ENCODE measurements at regions not wholly inside any gene's neighbourhood (a gene's known extent, or its start where the extent isn't known, plus 50 kb on each side); places are given as distances from the start of the nearest gene placed in this dataset.

DNA sequence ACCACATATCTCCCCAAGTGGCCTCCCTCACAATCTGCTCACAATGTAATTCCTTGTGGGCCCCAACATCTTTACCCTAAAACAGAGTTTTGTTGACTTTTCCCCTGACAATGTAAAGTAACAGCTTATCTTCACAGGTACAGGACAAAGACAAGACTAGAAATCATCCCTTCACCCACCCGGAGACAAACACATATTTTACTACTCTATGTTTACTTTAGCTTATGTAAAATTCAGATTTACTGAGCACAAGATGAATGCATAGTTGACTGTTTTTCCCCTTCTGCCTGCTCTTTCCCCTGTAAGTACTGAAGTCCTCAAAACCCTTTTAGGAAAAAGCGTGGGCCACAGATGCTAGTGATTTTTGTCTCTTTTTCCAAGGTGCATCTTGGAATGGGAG, 61.0 kb downstream of the RPP21 start:
- TF ChIP-seq, protein P1, sequence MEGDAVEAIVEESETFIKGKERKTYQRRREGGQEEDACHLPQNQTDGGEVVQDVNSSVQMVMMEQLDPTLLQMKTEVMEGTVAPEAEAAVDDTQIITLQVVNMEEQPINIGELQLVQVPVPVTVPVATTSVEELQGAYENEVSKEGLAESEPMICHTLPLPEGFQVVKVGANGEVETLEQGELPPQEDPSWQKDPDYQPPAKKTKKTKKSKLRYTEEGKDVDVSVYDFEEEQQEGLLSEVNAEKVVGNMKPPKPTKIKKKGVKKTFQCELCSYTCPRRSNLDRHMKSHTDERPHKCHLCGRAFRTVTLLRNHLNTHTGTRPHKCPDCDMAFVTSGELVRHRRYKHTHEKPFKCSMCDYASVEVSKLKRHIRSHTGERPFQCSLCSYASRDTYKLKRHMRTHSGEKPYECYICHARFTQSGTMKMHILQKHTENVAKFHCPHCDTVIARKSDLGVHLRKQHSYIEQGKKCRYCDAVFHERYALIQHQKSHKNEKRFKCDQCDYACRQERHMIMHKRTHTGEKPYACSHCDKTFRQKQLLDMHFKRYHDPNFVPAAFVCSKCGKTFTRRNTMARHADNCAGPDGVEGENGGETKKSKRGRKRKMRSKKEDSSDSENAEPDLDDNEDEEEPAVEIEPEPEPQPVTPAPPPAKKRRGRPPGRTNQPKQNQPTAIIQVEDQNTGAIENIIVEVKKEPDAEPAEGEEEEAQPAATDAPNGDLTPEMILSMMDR (IDR thresholded peaks at IDR 0.05) = no peak
- no peak for TF ChIP-seq EZH2 (IDR thresholded peaks at IDR 0.05)

Measured in neural progenitor cell (in vitro differentiated cells).